ENCODE measurements at regions not wholly inside any gene's neighbourhood (a gene's known extent, or its start where the extent isn't known, plus 50 kb on each side); places are given as distances from the start of the nearest gene placed in this dataset.

DNA sequence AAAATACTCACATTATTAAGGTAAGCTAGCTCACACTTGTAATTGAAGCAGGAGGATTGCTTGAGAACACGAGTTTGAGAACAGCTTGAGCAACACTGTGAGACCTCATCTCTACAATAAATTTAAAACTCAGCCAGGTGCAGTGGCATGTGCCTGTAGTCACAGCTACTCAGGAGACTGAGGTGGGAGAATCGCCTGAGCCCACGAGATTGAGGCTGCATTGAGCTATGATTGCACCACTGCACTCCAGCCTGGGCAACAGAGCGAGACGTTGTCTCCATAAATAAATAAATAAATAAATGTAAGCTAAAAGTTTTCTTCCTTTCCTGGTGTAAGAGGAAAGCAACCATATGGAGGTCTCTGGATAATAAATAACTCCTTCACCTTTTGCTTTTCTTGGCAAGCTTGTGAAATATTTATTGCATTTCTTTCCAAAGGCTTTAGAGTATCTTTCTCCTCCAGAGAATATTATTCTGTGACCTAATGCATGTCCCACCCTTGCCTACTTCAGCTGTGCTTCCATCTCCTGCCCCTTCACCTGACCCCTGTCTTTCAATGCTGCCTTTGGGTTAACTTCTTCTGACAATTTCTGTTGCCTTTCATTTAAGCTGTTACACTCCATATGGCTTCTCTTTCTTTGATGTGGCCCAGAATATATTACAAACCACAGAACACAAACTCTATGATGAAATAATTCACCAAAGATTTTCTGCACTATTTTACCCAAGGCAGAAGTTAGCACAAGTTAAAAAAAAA, 280.7 kb upstream of the RND3 start:
- no peaks in the 10 kb centered on the region for H3K9me3 ChIP-seq (ENCODE audit: low read depth)
- no peaks in the 10 kb centered on the region for H3K27me3 ChIP-seq (replicated peaks; ENCODE audit: insufficient read depth)
- no peaks in the 10 kb centered on the region for H4K20me1 ChIP-seq (ENCODE audit: insufficient read depth)
- no peaks in the 10 kb centered on the region for H3K79me2 ChIP-seq (ENCODE audit: insufficient read depth)
- no peaks in the 10 kb centered on the region for H3F3A ChIP-seq (ENCODE audit: insufficient read depth)
- no peak overlapping the region for H3K9ac ChIP-seq
- in situ Hi-C loops (cut with MboI) = no loop called here
- no peak overlapping the region for H2AFZ ChIP-seq
- no peak overlapping the region for H3K27ac ChIP-seq
- H3K4me1 ChIP-seq (ENCODE audit: insufficient read depth) = no peaks in the 10 kb centered on the region
- no peaks in the 10 kb centered on the region for H3K9me2 ChIP-seq (ENCODE audit: insufficient read depth)
- no peak overlapping the region for H3K4me3 ChIP-seq
- H3K36me3 ChIP-seq (ENCODE audit: low read depth) = no peaks in the 10 kb centered on the region
- 70 to 72% methylated on average over 5 of the region's 5 CpGs for WGBS, 2 experiments (ENCODE audit: low coverage in 1 of 2, low lambda C conversion rate in 2 of 2, missing lambda C conversion rate in 2 of 2)
- H3K4me2 ChIP-seq (ENCODE audit: unreplicated experiment) = no peak overlapping the region
- TF ChIP-seq EZH2 (IDR thresholded peaks at IDR 0.05; ENCODE audit: insufficient read depth, poor library complexity, severe bottlenecking) (no peak), EZH2phosphoT487 (IDR thresholded peaks at IDR 0.05; ENCODE audit: insufficient read depth, low read depth) (no peak)
- DNase-seq = no peak

GRCh38 chr2:150762571-150762970, 275.1 kb upstream of the RND3 start:
- H3K36me3 ChIP-seq (ENCODE audit: low read depth) = no peaks in the 10 kb centered on the region
- no peaks in the 10 kb centered on the region for H3K9me3 ChIP-seq (ENCODE audit: low read depth)
- TF ChIP-seq EZH2phosphoT487 (IDR thresholded peaks at IDR 0.05; ENCODE audit: insufficient read depth, low read depth) (no peak), EZH2 (IDR thresholded peaks at IDR 0.05; ENCODE audit: insufficient read depth, poor library complexity, severe bottlenecking) (no peak)
- no peak overlapping the region for H3K4me2 ChIP-seq (ENCODE audit: unreplicated experiment)
- no peaks in the 10 kb centered on the region for H3F3A ChIP-seq (ENCODE audit: insufficient read depth)
- H3K4me3 ChIP-seq = no peak overlapping the region
- no peaks in the 10 kb centered on the region for H3K79me2 ChIP-seq (ENCODE audit: insufficient read depth)
- H3K4me1 ChIP-seq (ENCODE audit: insufficient read depth) = no peaks in the 10 kb centered on the region
- no peak overlapping the region for H3K27ac ChIP-seq
- H3K9ac ChIP-seq = no peak overlapping the region
- no peak overlapping the region for H2AFZ ChIP-seq
- H4K20me1 ChIP-seq (ENCODE audit: insufficient read depth) = no peaks in the 10 kb centered on the region
- 65 to 67% methylated on average over 2 of the region's 2 CpGs for WGBS, 2 experiments (ENCODE audit: low coverage in 1 of 2, low lambda C conversion rate in 2 of 2, missing lambda C conversion rate in 2 of 2)
- in situ Hi-C loops (cut with MboI) = no loop called here
- no peaks in the 10 kb centered on the region for H3K27me3 ChIP-seq (replicated peaks; ENCODE audit: insufficient read depth)
- H3K9me2 ChIP-seq (ENCODE audit: insufficient read depth) = no peaks in the 10 kb centered on the region
- DNase-seq = no peak

DNA sequence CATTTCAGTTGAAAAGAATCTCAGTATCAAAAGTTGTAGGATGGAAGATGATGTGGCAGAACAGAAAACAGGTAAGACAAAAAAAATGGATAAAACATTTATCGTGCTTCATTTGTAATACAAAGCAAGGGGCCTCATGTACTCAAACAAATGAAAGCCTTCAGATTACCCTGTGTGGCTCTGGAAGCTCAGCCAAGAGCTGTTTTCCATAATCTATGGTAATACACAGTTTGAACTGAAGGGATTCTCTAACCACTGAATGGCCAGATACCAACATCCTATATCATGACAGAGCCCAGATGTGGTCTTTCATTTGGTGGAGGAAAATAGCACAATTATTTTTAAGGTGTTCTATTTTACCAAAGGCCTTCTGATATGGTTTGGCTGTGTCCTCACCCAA, 272.1 kb upstream of the RND3 start:
- Histone ChIP-seq H3K79me2 (ENCODE audit: insufficient read depth) (no peaks in the 10 kb centered on the region), H3K9ac (no peak overlapping the region), H3K4me1 (ENCODE audit: insufficient read depth) (no peaks in the 10 kb centered on the region), H3K27me3 (replicated peaks; ENCODE audit: insufficient read depth) (no peaks in the 10 kb centered on the region), H3K27ac (no peak overlapping the region), H3F3A (ENCODE audit: insufficient read depth) (no peaks in the 10 kb centered on the region), H3K4me3 (no peak overlapping the region), H2AFZ (no peak overlapping the region), H3K9me2 (ENCODE audit: insufficient read depth) (no peaks in the 10 kb centered on the region), H3K4me2 (ENCODE audit: unreplicated experiment) (no peak overlapping the region), H4K20me1 (ENCODE audit: insufficient read depth) (no peaks in the 10 kb centered on the region), H3K9me3 (ENCODE audit: low read depth) (no peaks in the 10 kb centered on the region), H3K36me3 (ENCODE audit: low read depth) (no peaks in the 10 kb centered on the region)
- in situ Hi-C loops (cut with MboI) = no loop called here
- no peak for TF ChIP-seq EZH2phosphoT487 (IDR thresholded peaks at IDR 0.05; ENCODE audit: insufficient read depth, low read depth)
- 58 to 75% methylated on average over 1 of the region's 1 CpG for WGBS, 2 experiments (ENCODE audit: low coverage in 1 of 2, low lambda C conversion rate in 2 of 2, missing lambda C conversion rate in 2 of 2)
- DNase-seq = no peak

DNA sequence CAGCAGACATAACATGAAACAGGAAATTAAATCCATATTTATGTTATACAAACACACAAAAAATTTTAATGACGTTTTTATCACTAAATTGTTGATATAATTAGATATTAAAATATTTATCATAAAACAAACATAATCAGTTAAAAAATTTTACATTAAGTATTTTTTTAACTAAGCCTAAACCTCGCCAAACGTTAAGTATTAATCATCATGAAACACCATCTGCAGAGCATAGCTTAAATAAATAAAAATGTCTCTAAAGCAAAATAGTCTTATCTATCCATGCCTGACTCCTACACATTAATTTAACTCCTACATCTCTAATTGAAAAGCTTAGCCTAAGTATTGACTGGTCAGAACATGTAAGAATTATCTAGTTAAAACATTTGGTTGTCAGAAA, 271.6 kb upstream of the RND3 start:
- H4K20me1 ChIP-seq (ENCODE audit: insufficient read depth) = no peaks in the 10 kb centered on the region
- WGBS, 2 experiments (ENCODE audit: low coverage in 1 of 2, low lambda C conversion rate in 2 of 2, missing lambda C conversion rate in 2 of 2) = 84 to 88% methylated on average over 3 of the region's 3 CpGs
- H3K79me2 ChIP-seq (ENCODE audit: insufficient read depth) = no peaks in the 10 kb centered on the region
- no peaks in the 10 kb centered on the region for H3K4me1 ChIP-seq (ENCODE audit: insufficient read depth)
- no peak for TF ChIP-seq EZH2 (IDR thresholded peaks at IDR 0.05; ENCODE audit: insufficient read depth, poor library complexity, severe bottlenecking)
- TF ChIP-seq EZH2phosphoT487 (IDR thresholded peaks at IDR 0.05; ENCODE audit: insufficient read depth, low read depth) = no peak
- no peak overlapping the region for H3K4me2 ChIP-seq (ENCODE audit: unreplicated experiment)
- no peaks in the 10 kb centered on the region for H3K9me2 ChIP-seq (ENCODE audit: insufficient read depth)
- DNase-seq = no peak
- H3K36me3 ChIP-seq (ENCODE audit: low read depth) = no peaks in the 10 kb centered on the region
- no peak overlapping the region for H2AFZ ChIP-seq
- H3K4me3 ChIP-seq = no peak overlapping the region
- no peaks in the 10 kb centered on the region for H3K9me3 ChIP-seq (ENCODE audit: low read depth)
- no peaks in the 10 kb centered on the region for H3K27me3 ChIP-seq (replicated peaks; ENCODE audit: insufficient read depth)
- in situ Hi-C loops (cut with MboI) = no loop called here
- H3K9ac ChIP-seq = no peak overlapping the region
- no peaks in the 10 kb centered on the region for H3F3A ChIP-seq (ENCODE audit: insufficient read depth)
- H3K27ac ChIP-seq = no peak overlapping the region

DNA sequence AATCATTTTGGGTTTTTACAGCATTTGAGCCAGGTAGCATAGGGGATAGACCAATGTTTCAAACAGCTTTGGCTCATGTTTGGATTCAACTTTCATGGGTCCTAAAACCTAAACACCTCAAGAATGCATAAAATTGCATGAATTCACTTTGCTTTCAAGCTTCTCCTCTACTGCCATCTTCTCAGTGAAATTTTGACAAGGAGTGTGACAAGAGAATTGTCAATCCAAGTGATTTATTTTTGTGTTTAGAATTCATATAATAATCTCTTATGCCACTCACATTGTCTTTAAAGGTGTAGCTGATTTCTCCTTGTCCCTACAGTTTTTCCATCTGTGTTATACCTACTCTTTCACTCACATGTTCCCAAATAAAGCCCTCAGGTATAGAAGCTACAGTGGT, 264.8 kb upstream of the RND3 start:
- Histone ChIP-seq H2AFZ (no peak overlapping the region), H3K79me2 (ENCODE audit: insufficient read depth) (no peaks in the 10 kb centered on the region), H3F3A (ENCODE audit: insufficient read depth) (no peaks in the 10 kb centered on the region), H3K4me1 (ENCODE audit: insufficient read depth) (no peaks in the 10 kb centered on the region), H3K4me3 (no peak overlapping the region), H3K9ac (no peak overlapping the region), H4K20me1 (ENCODE audit: insufficient read depth) (no peaks in the 10 kb centered on the region), H3K9me3 (ENCODE audit: low read depth) (no peaks in the 10 kb centered on the region), H3K27me3 (replicated peaks; ENCODE audit: insufficient read depth) (no peaks in the 10 kb centered on the region), H3K36me3 (ENCODE audit: low read depth) (no peaks in the 10 kb centered on the region), H3K27ac (no peak overlapping the region), H3K9me2 (ENCODE audit: insufficient read depth) (no peaks in the 10 kb centered on the region), H3K4me2 (ENCODE audit: unreplicated experiment) (no peak overlapping the region)
- no peak for DNase-seq
- no peak for TF ChIP-seq EZH2 (IDR thresholded peaks at IDR 0.05; ENCODE audit: insufficient read depth, poor library complexity, severe bottlenecking)
- TF ChIP-seq EZH2phosphoT487 (IDR thresholded peaks at IDR 0.05; ENCODE audit: insufficient read depth, low read depth) = no peak
- in situ Hi-C loops (cut with MboI) = no loop called here
